Heart left ventricle (tissue), 16 donors: ENCODE measurements at regions not wholly inside any gene's neighbourhood (a gene's known extent, or its start where the extent isn't known, plus 50 kb on each side); places are given as distances from the start of the nearest gene placed in this dataset.

Experiments used
- ATAC-seq, 4 donors: fragments of 200-7000 bp; cut with Tn5 transposase; one replicate each; pipeline ENCODE4 v1.9.1; 2020 to 2022; ENCODE audit warnings: moderate library complexity in 4 of 4, mild to moderate bottlenecking in 3 of 4, moderate number of reproducible peaks in 1 of 4
- DNase-seq, 5 donors: peaks; one replicate each; pipeline ENCODE4 v3.0.0-alpha.2; 2020
- H3K27ac ChIP-seq, 12 donors: fragments of 200-600 bp; sonication (generic) in 4 of 12; one replicate each; pipeline versions ENCODE4 v1.5.0 to v1.8.0; 2016 to 2022; ENCODE audit warnings: mild to moderate bottlenecking in 2 of 12
- H3K27me3 ChIP-seq, 9 donors: fragments of 200-600 bp; sonication (generic) in 2 of 9; one replicate each; pipeline versions ENCODE4 v1.5.1 to v1.8.0; 2016 to 2022; ENCODE audit warnings: mild to moderate bottlenecking in 3 of 9
- H3K36me3 ChIP-seq, 9 donors: fragments of 200-600 bp; sonication (generic) in 2 of 9; one replicate each; pipeline versions ENCODE4 v1.5.0 to v1.8.0; 2018 to 2022; ENCODE audit warnings: mild to moderate bottlenecking in 2 of 9
- H3K4me1 ChIP-seq, 12 donors: fragments of 200-600 bp; sonication (generic) in 4 of 12; one replicate each; pipeline versions ENCODE4 v1.5.0 to v1.8.0; 2016 to 2022; ENCODE audit warnings: mild to moderate bottlenecking in 3 of 12
- H3K4me3 ChIP-seq, 12 donors: fragments of 200-600 bp; sonication (generic) in 4 of 12; one replicate each; pipeline versions ENCODE4 v1.5.0 to v1.8.0; 2017 to 2022; ENCODE audit warnings: mild to moderate bottlenecking in 9 of 12, moderate library complexity in 4 of 12
- H3K9me3 ChIP-seq, 12 donors: fragments of 200-600 bp; sonication (generic) in 4 of 12; one replicate each; pipeline versions ENCODE4 v1.5.0 to v1.8.0; 2016 to 2022; ENCODE audit warnings: mild to moderate bottlenecking in 1 of 12
- CTCF ChIP-seq, 12 donors: fragments of 200-600 bp; sonication (generic) in 4 of 12; IDR thresholded peaks; one replicate each; pipeline versions ENCODE4 v1.5.0 to v1.8.0; 2018 to 2022; ENCODE audit warnings: antibody characterized with exemption in 12 of 12, mild to moderate bottlenecking in 5 of 12
- POLR2A ChIP-seq, 2 donors: fragments of 450-650 bp; IDR thresholded peaks; one replicate each; pipeline ENCODE4 v1.6.1; 2017; ENCODE audit warnings: antibody characterized with exemption in 2 of 2, mild to moderate bottlenecking in 2 of 2, moderate library complexity in 2 of 2
- WGBS, 4 donors: extraction: QIAGEN DNeasy Blood & Tissue Kit in 2 of 4; methylation state at CpG; one replicate each; pipeline versions ENCODE4 v1.1.5 to v1.1.7; 2013 to 2018; 5-methylcytosine and 5-hydroxymethylcytosine counted together
- intact Hi-C, 10 donors: fragments of 100-400 bp; cut with DNase I; formaldehyde crosslinking; loops; one replicate each; pipeline versions ENCODE4 v1.11.1 to v1.14.2; 2022
- donor health status: ischemic (EF 13 %, LVEDD 7.1; RV severe dilation, severe dysfunction).
- donor health status: healthy with polysubstance abuse.
- donor health status: DM: no; HTN: yes; CAD: no.
- donor health status: DM: no; HTN: no; CAD: no.
- donor health status: ischemic (EF 25% LVEDD 6.9; RV normal size, moderate dysfunction).
- donor health status: ischemic (EF 25% LVEDD 5.7; RV mildly dilated, moderate dysfunction).
- donor health status: healthy.
- donor health status: DM: yes; HTN: yes; CAD: no.
- donor health status: ischemic (EF 35%, LVEDD 5.7; RV mildly dilated, moderate dysfunction).
- donor health status: nonischemic (EF 11% LVEDD 7.7; RV severe dilation, severe dysfunction).
- donor health status: DM: yes; HTN: yes; CAD: no.
- donor health status: PGD.
- donor health status: ischemic (EF 29% LVEDD 5.4; RV normal size, mild dysfunction).
- donor health status: nonischemic (EF 23%, LVEDD 6.1; RV moderate dilation, normal function).

GRCh38 chr7:145655666-145656065, 460.9 kb upstream of the CNTNAP2 start:
- DNase-seq (no peak), ATAC-seq (no peak)
- no peaks in the 10 kb centered on the region for H3K27me3 ChIP-seq
- H3K36me3 ChIP-seq: no peaks in the 10 kb centered on the region
- TF ChIP-seq POLR2A (IDR thresholded peaks at IDR 0.05) (no peak), CTCF (IDR thresholded peaks at IDR 0.05) (no peak)
- H3K27ac ChIP-seq: no peak overlapping the region
- H3K4me3 ChIP-seq: no peak overlapping the region
- H3K9me3 ChIP-seq: peaks cover 0 to 7% (median 0%) of the 10 kb centered on the region in 12 donors
- WGBS, 4 donors: 85 to 95% (median 90%) methylated on average over 1 of the region's 1 CpG
- H3K4me1 ChIP-seq: no peaks in the 10 kb centered on the region
- intact Hi-C loops: no loop called here

GRCh38 chr7:145645135-145645515, 471.5 kb upstream of the CNTNAP2 start:
- Histone ChIP-seq H3K9me3 (peaks cover 0 to 28% (median 1%) of the 10 kb centered on the region in 12 donors), H3K4me3 (no peak overlapping the region), H3K27ac (no peak overlapping the region), H3K36me3 (no peaks in the 10 kb centered on the region), H3K4me1 (no peaks in the 10 kb centered on the region), H3K27me3 (no peaks in the 10 kb centered on the region)
- no peak for DNase-seq
- TF ChIP-seq CTCF (IDR thresholded peaks at IDR 0.05) (no peak), POLR2A (IDR thresholded peaks at IDR 0.05) (no peak)
- intact Hi-C loops: no loop called here
- WGBS, 4 donors: 86 to 93% (median 90%) methylated on average over 6 of the region's 6 CpGs
- ATAC-seq: no peak

- no peak for DNase-seq
- ATAC-seq: no peak
- Histone ChIP-seq H3K4me3 (no peak overlapping the region), H3K27me3 (no peaks in the 10 kb centered on the region), H3K27ac (no peak overlapping the region), H3K9me3 (peaks cover 0 to 33% (median 5%) of the 10 kb centered on the region in 12 donors), H3K36me3 (no peaks in the 10 kb centered on the region), H3K4me1 (no peaks in the 10 kb centered on the region)
- 80 to 87% (median 84%) methylated on average over 9 of the region's 9 CpGs for WGBS, 4 donors
- intact Hi-C loops: no loop called here
- TF ChIP-seq CTCF (IDR thresholded peaks at IDR 0.05) (no peak), POLR2A (IDR thresholded peaks at IDR 0.05) (no peak)
Observed at GRCh38 chr7:145644426-145645134, 472.0 kb upstream of the CNTNAP2 start.

GRCh38 chr7:145643981-145644380, 472.6 kb upstream of the CNTNAP2 start:
- Histone ChIP-seq H3K27ac (no peak overlapping the region), H3K4me1 (no peaks in the 10 kb centered on the region), H3K36me3 (no peaks in the 10 kb centered on the region), H3K27me3 (no peaks in the 10 kb centered on the region), H3K9me3 (peaks cover 0 to 39% (median 7%) of the 10 kb centered on the region in 12 donors), H3K4me3 (no peak overlapping the region)
- 69 to 79% (median 73%) methylated on average over 3 of the region's 3 CpGs for WGBS, 4 donors
- TF ChIP-seq CTCF (IDR thresholded peaks at IDR 0.05): no peak
- intact Hi-C loops: no loop called here
- DNase-seq: no peak
- no peak for ATAC-seq
